H1 (cell line): ENCODE measurements at regions not wholly inside any gene's neighbourhood (a gene's known extent, or its start where the extent isn't known, plus 50 kb on each side); places are given as distances from the start of the nearest gene placed in this dataset.

Source experiments
- CTCF ChIA-PET: fragments of 300-600 bp; sonication (Branson Sonifier 250); formaldehyde crosslinking; loops from one replicate; lab custom pipeline; 2021; ENCODE audit not compliant: partially characterized antibody; lab: Charles Lee
- POLR2A ChIA-PET: fragments of 300-600 bp; sonication (Branson Sonifier 250); formaldehyde crosslinking; loops from one replicate; lab custom pipeline; 2021; ENCODE audit warnings: inconsistent platforms; ENCODE audit not compliant: partially characterized antibody; lab: Charles Lee
- DNase-seq, 2 experiments: peaks; one replicate each; pipeline versions ENCODE4 v3.0.0 to v3.0.0-alpha.2; 2010 to 2022; ENCODE audit warnings: low spot score in 2 of 2, low read depth in 1 of 2, mixed read lengths in 1 of 2
- FAIRE-seq: peaks from 2 replicates; lab custom pipeline; 2011; peaks lifted over from hg19 to GRCh38; lab: Jason Lieb, UNC
- H2AFZ ChIP-seq: 2 replicates; pipeline ENCODE4 v1.8.1; 2012; ENCODE audit warnings: low read length, inconsistent platforms
- H2AK5ac ChIP-seq: 2 replicates; pipeline ENCODE4 v1.6.1; 2013; ENCODE audit warnings: low read depth, low read length
- H2BK120ac ChIP-seq: replicated peaks from 2 replicates; pipeline ENCODE3; 2013; ENCODE audit warnings: low read depth, low read length, inconsistent platforms
- H2BK12ac ChIP-seq: 2 replicates; pipeline ENCODE4 v1.6.1; 2013; ENCODE audit warnings: low read depth, low read length
- H2BK15ac ChIP-seq: 2 replicates; pipeline ENCODE4 v1.6.1; 2013; ENCODE audit warnings: low read length
- H2BK20ac ChIP-seq: 2 replicates; pipeline ENCODE4 v1.6.1; 2013; ENCODE audit warnings: low read length
- H2BK5ac ChIP-seq: 2 replicates; pipeline ENCODE4 v1.6.1; 2013; ENCODE audit warnings: low read depth, low read length
- H3K14ac ChIP-seq: 2 replicates; pipeline ENCODE4 v1.6.1; 2013; ENCODE audit warnings: inconsistent platforms; ENCODE audit not compliant: insufficient read length
- H3K18ac ChIP-seq: 2 replicates; pipeline ENCODE4 v1.6.1; 2013; ENCODE audit warnings: low read length; ENCODE audit errors: extremely low read depth
- H3K23ac ChIP-seq: 2 replicates; pipeline ENCODE4 v1.6.1; 2013; ENCODE audit warnings: inconsistent platforms; ENCODE audit not compliant: insufficient read length
- H3K23me2 ChIP-seq: 2 replicates; pipeline ENCODE4 v1.6.1; 2013; ENCODE audit warnings: low read depth, low read length
- H3K27ac ChIP-seq: 2 replicates; pipeline ENCODE4 v1.6.1; 2011; ENCODE audit warnings: low read depth, low read length, inconsistent platforms
- H3K27me3 ChIP-seq, 4 experiments: replicated peaks in 1 of 4; 1 replicate in 1 of 4; 2 replicates in 3 of 4; pipeline versions ENCODE4 v1.6.1 to v1.8.1; 2011 to 2013; ENCODE audit warnings: low read length in 3 of 4, mild to moderate bottlenecking in 3 of 4, inconsistent platforms in 2 of 4, mixed read lengths in 2 of 4, moderate library complexity in 1 of 4; ENCODE audit not compliant: control insufficient read depth in 3 of 4, insufficient read depth in 3 of 4; ENCODE audit errors: extremely low read depth in 1 of 4
- H3K36me3 ChIP-seq, 4 experiments: 2 replicates each; pipeline versions ENCODE4 v1.6.1 to v1.8.1; 2011 to 2013; ENCODE audit warnings: mild to moderate bottlenecking in 4 of 4, low read length in 3 of 4, moderate library complexity in 2 of 4, control low read depth in 1 of 4, inconsistent platforms in 1 of 4; ENCODE audit not compliant: insufficient read depth in 4 of 4, control insufficient read depth in 2 of 4
- H3K4ac ChIP-seq: replicated peaks from 2 replicates; pipeline ENCODE3; 2013; ENCODE audit warnings: low read length, low read depth, mixed read lengths, inconsistent platforms; ENCODE audit not compliant: insufficient read length
- H3K4me1 ChIP-seq, 4 experiments: replicated peaks in 1 of 4; 1 replicate in 1 of 4; 2 replicates in 3 of 4; pipeline versions ENCODE4 v1.6.1 to v1.8.1; 2011 to 2013; ENCODE audit warnings: low read length in 3 of 4, inconsistent platforms in 2 of 4, mixed read lengths in 1 of 4; ENCODE audit not compliant: insufficient read depth in 4 of 4, control insufficient read depth in 3 of 4
- H3K4me2 ChIP-seq, 2 experiments: 2 replicates each; pipeline versions ENCODE4 v1.6.1 to v1.8.1; 2011 to 2013; ENCODE audit warnings: low read depth in 2 of 2, low read length in 2 of 2, control low read depth in 1 of 2, inconsistent platforms in 1 of 2, mild to moderate bottlenecking in 1 of 2; ENCODE audit not compliant: insufficient read depth in 1 of 2
- H3K4me3 ChIP-seq, 4 experiments: fragments of 200-600, 300-600 bp in 1 of 4; sonication (generic), shearing (Covaris generic), sonication (Bioruptor Twin) in 1 of 4; 2 replicates each; pipeline versions ENCODE4 v1.5.1 to v1.8.1; 2011 to 2016; ENCODE audit warnings: low read length in 4 of 4, low read depth in 3 of 4, control low read depth in 2 of 4, inconsistent platforms in 2 of 4, mild to moderate bottlenecking in 2 of 4, mixed read lengths in 1 of 4, moderate library complexity in 1 of 4; ENCODE audit not compliant: insufficient read depth in 2 of 4; ENCODE audit errors: extremely low read depth in 1 of 4
- H3K56ac ChIP-seq: replicated peaks from 2 replicates; pipeline ENCODE3; 2013; ENCODE audit warnings: low read depth, mild to moderate bottlenecking, mixed read lengths, low read length, inconsistent platforms; ENCODE audit not compliant: insufficient read length
- H3K79me1 ChIP-seq: 2 replicates; pipeline ENCODE4 v1.6.1; 2013; ENCODE audit warnings: low read depth, low read length, control low read depth
- H3K79me2 ChIP-seq, 2 experiments: 2 replicates each; pipeline versions ENCODE4 v1.6.1 to v1.8.1; 2012 to 2013; ENCODE audit warnings: low read length in 2 of 2, mild to moderate bottlenecking in 2 of 2, inconsistent platforms in 1 of 2; ENCODE audit not compliant: insufficient read depth in 2 of 2, control insufficient read depth in 1 of 2
- H3K9ac ChIP-seq, 4 experiments: replicated peaks in 1 of 4; 1 replicate in 1 of 4; 2 replicates in 3 of 4; pipeline versions ENCODE4 v1.6.1 to v1.8.1; 2011 to 2013; ENCODE audit warnings: low read depth in 3 of 4, low read length in 3 of 4, control low read depth in 2 of 4, mild to moderate bottlenecking in 2 of 4, moderate library complexity in 2 of 4, inconsistent platforms in 1 of 4; ENCODE audit errors: extremely low read depth in 1 of 4
- H3K9me3 ChIP-seq, 2 experiments: 2 replicates each; pipeline versions ENCODE4 v1.6.1 to v1.8.1; 2012 to 2013; ENCODE audit warnings: mild to moderate bottlenecking in 2 of 2, moderate library complexity in 2 of 2, control low read depth in 1 of 2, inconsistent platforms in 1 of 2, low read depth in 1 of 2, low read length in 1 of 2, mixed read lengths in 1 of 2; ENCODE audit not compliant: insufficient read depth in 2 of 2
- H4K20me1 ChIP-seq, 2 experiments: replicated peaks in 1 of 2; 2 replicates each; pipeline versions ENCODE3 to v1.8.1; 2011 to 2013; ENCODE audit warnings: inconsistent platforms in 2 of 2, low read length in 2 of 2, mild to moderate bottlenecking in 1 of 2; ENCODE audit not compliant: insufficient read depth in 2 of 2, control insufficient read depth in 1 of 2
- H4K5ac ChIP-seq: 2 replicates; pipeline ENCODE4 v1.6.1; 2013; ENCODE audit warnings: low read length, low read depth, mixed read lengths, inconsistent platforms; ENCODE audit not compliant: insufficient read length
- H4K8ac ChIP-seq: 2 replicates; pipeline ENCODE4 v1.8.0; 2013; ENCODE audit warnings: mild to moderate bottlenecking, moderate library complexity, low read length, inconsistent platforms; ENCODE audit not compliant: insufficient read depth; ENCODE audit errors: extremely low read depth
- H4K91ac ChIP-seq: replicated peaks from 2 replicates; pipeline ENCODE3; 2013; ENCODE audit warnings: low read length, mixed read lengths, inconsistent platforms; ENCODE audit not compliant: insufficient read length
- RNF2 ChIP-seq: fragments of 200-900, 300-1000 bp; sonication (generic); IDR thresholded peaks from 2 replicates; pipeline ENCODE4 v1.7.1; 2016; ENCODE audit warnings: borderline replicate concordance, low read depth, mild to moderate bottlenecking, antibody characterized with exemption, low read length; ENCODE audit not compliant: poor library complexity, severe bottlenecking; ENCODE audit errors: missing control alignments
- WGBS, 2 experiments: shearing (Covaris generic) in 1 of 2; methylation state at CpG; one replicate each; pipeline versions ENCODE4 v1.1.6 to v1.1.7; 2013 to 2015; ENCODE audit warnings: low lambda C conversion rate in 2 of 2, mixed read lengths in 2 of 2, inconsistent platforms in 1 of 2, low coverage in 1 of 2, missing lambda C conversion rate in 1 of 2; ENCODE audit not compliant: insufficient replicate concordance in 2 of 2, insufficient coverage in 1 of 2, insufficient read length in 1 of 2; ENCODE audit errors: extremely low coverage in 1 of 2, missing lambda C conversion rate in 1 of 2; 5-methylcytosine and 5-hydroxymethylcytosine counted together

- Histone ChIP-seq H3K79me1 (no peaks in the 10 kb centered on the region), H3K4me3 (no peak overlapping the region), H3K9ac (no peak overlapping the region), H3K18ac (no peak overlapping the region), H3K27ac (no peak overlapping the region), H2BK15ac (no peak overlapping the region), H4K20me1 (no peaks in the 10 kb centered on the region), H3K27me3 (no peaks in the 10 kb centered on the region), H3K23me2 (no peaks in the 10 kb centered on the region), H3K9me3 (peaks cover 24 to 29% of the 10 kb centered on the region in 2 experiments), H2BK5ac (no peak overlapping the region), H2AFZ (no peak overlapping the region), H3K14ac (no peak overlapping the region), H2BK20ac (no peak overlapping the region), H4K5ac (no peak overlapping the region), H3K4me2 (no peak overlapping the region), H2BK12ac (no peak overlapping the region), H2BK120ac (no peak overlapping the region), H3K56ac (no peak overlapping the region), H4K8ac (no peak overlapping the region), H3K79me2 (no peaks in the 10 kb centered on the region), H3K4me1 (no peaks in the 10 kb centered on the region), H3K36me3 (no peaks in the 10 kb centered on the region; a peak in 1 of 8 replicates), H4K91ac (no peak overlapping the region), H3K4ac (no peak overlapping the region), H3K23ac (no peak overlapping the region), H2AK5ac (no peak overlapping the region)
- ChIA-PET CTCF (no interaction called here), POLR2A (no interaction called here)
- WGBS, 2 experiments, result 92% methylated on average over 3 of the region's 3 CpGs; no CpG with 5 or more reads in 1 of the 2 experiments
- DNase-seq (no peak), FAIRE-seq (no peak)
- no peak for TF ChIP-seq RNF2
Measured at GRCh38 chr5:92418341-92418740, 1035.2 kb upstream of the ARRDC3 start.
